ENCODE measurements at regions not wholly inside any gene's neighbourhood (a gene's known extent, or its start where the extent isn't known, plus 50 kb on each side); places are given as distances from the start of the nearest gene placed in this dataset.

GRCh38 chr4:108546728-108547127 lies 73.6 kb upstream of the RPL34 start:
- Histone ChIP-seq H3K9ac (no peak overlapping the region), H3K4me2 (no peak overlapping the region), H3K9me3 (no peaks in the 10 kb centered on the region), H3K79me2 (ENCODE audit: insufficient read depth) (no peaks in the 10 kb centered on the region), H3K36me3 (replicated peaks in 1 of 2; ENCODE audit: control insufficient read depth in 1 of 2, insufficient read depth in 2 of 2, low read length in 1 of 2) (no peaks in the 10 kb centered on the region), H3K9me2 (no peaks in the 10 kb centered on the region), H3K27me3 (ENCODE audit: insufficient read depth) (no peaks in the 10 kb centered on the region), H3K27ac (ENCODE audit: low read depth in 2 of 2, low read length in 1 of 2) (no peak overlapping the region), H4K20me1 (ENCODE audit: insufficient read depth) (no peaks in the 10 kb centered on the region), H3K4me3 (ENCODE audit: low read depth in 2 of 2, low read length in 1 of 2) (no peak overlapping the region), H2AFZ (ENCODE audit: low read depth) (no peak overlapping the region), H3K4me1 (ENCODE audit: control insufficient read depth in 1 of 2, insufficient read depth in 2 of 2, low read depth in 1 of 2, low read length in 1 of 2) (no peaks in the 10 kb centered on the region), H3F3A (replicated peaks; ENCODE audit: insufficient read depth) (no peaks in the 10 kb centered on the region)
- 3% methylated on average over 3 of the region's 3 CpGs for WGBS (ENCODE audit: low lambda C conversion rate)
- TF ChIP-seq CHD2 (IDR thresholded peaks at IDR 0.05; ENCODE audit: low read length, partially characterized antibody): no peak
- TF ChIP-seq SIN3A (IDR thresholded peaks at IDR 0.05; ENCODE audit: borderline replicate concordance, low read depth, low read length): no peak
- TF ChIP-seq, protein P1, sequence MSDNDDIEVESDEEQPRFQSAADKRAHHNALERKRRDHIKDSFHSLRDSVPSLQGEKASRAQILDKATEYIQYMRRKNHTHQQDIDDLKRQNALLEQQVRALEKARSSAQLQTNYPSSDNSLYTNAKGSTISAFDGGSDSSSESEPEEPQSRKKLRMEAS (IDR thresholded peaks at IDR 0.05; ENCODE audit: low read depth): no peak
- TF ChIP-seq, protein P2, sequence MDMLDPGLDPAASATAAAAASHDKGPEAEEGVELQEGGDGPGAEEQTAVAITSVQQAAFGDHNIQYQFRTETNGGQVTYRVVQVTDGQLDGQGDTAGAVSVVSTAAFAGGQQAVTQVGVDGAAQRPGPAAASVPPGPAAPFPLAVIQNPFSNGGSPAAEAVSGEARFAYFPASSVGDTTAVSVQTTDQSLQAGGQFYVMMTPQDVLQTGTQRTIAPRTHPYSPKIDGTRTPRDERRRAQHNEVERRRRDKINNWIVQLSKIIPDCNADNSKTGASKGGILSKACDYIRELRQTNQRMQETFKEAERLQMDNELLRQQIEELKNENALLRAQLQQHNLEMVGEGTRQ (IDR thresholded peaks at IDR 0.05; ENCODE audit: borderline replicate concordance, low read depth, low read length): no peak
- TF ChIP-seq REST (IDR thresholded peaks at IDR 0.05; ENCODE audit: low read depth, low read length): no peak
- no peak for TF ChIP-seq TAF1 (IDR thresholded peaks at IDR 0.05; ENCODE audit: borderline replicate concordance, low read depth, low read length)
- no peak for TF ChIP-seq MEF2A (IDR thresholded peaks at IDR 0.05; ENCODE audit: borderline replicate concordance, low read depth)
- TF ChIP-seq EP300 (IDR thresholded peaks at IDR 0.05; ENCODE audit: borderline replicate concordance in 1 of 2, low read depth in 1 of 2, low read length in 1 of 2): no peak
- no peak for TF ChIP-seq CTCF (IDR thresholded peaks at IDR 0.05)
- no peak for TF ChIP-seq RXRA (IDR thresholded peaks at IDR 0.05; ENCODE audit: borderline replicate concordance, low read depth)
- no peak for TF ChIP-seq YY1 (IDR thresholded peaks at IDR 0.05; ENCODE audit: low read depth)
- no peak for TF ChIP-seq USF1 (IDR thresholded peaks at IDR 0.05; ENCODE audit: borderline replicate concordance, low read depth)
- TF ChIP-seq POLR2AphosphoS5 (IDR thresholded peaks at IDR 0.05; ENCODE audit: low read depth, low read length): no peak
- no peak for TF ChIP-seq RAD21 (IDR thresholded peaks at IDR 0.05; ENCODE audit: low read length)
- no peak for TF ChIP-seq NRF1 (IDR thresholded peaks at IDR 0.05; ENCODE audit: low read depth, low read length)
- TF ChIP-seq RCOR1 (IDR thresholded peaks at IDR 0.05; ENCODE audit: low read length): no peak
- TF ChIP-seq ELF1 (IDR thresholded peaks at IDR 0.05): no peak
- CTCF ChIA-PET: interaction anchor here (1.0 kb wide), 1 partner anchor 26 kb away, joined by 3 read pairs; no protein-coding TSS in a partner anchor
- POLR2A ChIA-PET: no interaction called here
- no peak for DNase-seq
